GM21423 (cell line): ENCODE measurements at regions not wholly inside any gene's neighbourhood (a gene's known extent, or its start where the extent isn't known, plus 50 kb on each side); places are given as distances from the start of the nearest gene placed in this dataset.
"Not testable (repeated sequence)": the region's sequence is repeated elsewhere in the genome, so short reads cannot be mapped to it uniquely, and the experiment has no call there.

Source experiments
- ATAC-seq: cut with Tn5 transposase; IDR thresholded peaks from one replicate; pipeline ENCODE4 v1.9.1; 2021; ENCODE audit warnings: mild to moderate bottlenecking, moderate library complexity; ENCODE audit not compliant: unreplicated experiment

DNA sequence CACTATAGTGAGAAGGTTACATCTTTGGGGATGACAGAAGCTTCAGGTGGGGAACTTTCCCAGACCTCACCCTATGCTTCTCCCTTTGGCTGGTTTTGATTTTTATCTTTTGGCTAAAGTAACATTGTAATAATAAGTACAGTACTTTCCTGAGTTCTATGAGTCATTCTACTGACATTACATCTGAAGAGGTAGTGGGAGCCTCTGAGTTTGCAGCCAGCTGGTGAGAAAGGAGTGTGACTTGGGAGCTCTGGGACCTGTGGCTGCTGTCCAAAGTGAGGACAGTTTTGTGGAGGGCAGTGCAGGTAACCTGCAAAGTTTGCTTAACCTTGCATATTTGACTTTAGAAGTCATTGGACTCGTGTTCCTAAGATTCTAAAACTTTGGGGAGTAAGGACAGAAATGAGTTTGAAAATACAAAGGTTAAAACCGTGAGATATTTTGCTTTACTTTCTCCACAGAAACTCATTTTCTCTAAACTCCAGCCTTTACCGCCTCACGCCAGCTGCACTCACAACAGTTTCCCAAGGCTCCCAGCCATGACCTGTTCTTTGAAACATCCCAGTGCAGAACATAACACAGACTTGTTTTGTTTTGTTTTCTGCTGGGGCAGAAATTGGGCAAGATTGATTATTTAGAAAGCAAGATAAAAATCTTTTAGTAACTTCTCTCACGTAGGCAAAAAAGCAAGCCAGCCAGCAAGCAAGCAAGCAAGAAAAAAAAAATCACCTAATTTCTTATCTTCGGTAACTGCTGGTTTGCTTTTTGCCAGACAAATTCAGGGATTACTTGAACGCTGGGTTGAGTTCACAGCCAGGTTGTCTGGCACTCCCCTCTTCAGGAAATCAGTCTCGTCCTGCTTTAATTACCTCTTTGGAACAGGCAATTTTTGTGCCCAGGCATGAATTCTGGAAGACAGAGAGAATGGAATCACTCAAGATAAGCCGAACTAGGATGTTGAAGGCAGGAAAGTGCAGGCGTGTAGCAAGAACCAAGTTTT, 478.3 kb upstream of the ISX start:
- no peak for ATAC-seq

DNA sequence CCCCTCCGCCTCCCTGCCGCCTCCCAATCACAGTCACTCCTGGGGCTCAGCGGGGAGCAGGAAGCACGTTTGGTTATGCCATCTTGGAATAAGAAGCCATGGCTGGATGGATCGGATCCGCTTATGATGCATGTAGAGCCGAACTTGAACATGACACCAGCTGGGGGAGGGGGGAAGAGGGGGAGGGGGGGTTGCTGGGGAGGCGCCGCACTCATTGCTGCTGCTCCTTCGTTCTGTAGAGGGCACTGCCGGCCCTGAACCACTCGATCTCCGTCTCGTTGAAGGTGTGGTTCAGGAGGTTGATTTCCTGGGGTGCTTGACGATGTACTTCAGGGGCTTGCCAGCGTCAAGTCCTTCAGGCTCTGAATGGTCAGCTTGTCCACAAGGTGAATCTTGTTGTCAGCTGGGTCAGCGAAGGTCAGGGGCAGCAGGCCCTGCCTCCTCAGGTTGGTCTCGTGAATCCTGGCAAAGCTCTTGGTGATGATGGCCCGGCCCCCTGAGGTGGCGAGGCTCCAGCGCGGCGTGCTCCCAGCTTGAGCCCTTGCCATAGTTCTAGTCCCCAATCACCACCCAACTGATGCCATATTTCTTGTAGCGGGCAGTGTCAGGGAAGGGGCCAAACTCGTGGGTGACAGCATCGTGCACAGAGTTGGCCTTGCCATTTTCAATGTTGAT, 476.9 kb upstream of the ISX start:
- no peak for ATAC-seq

DNA sequence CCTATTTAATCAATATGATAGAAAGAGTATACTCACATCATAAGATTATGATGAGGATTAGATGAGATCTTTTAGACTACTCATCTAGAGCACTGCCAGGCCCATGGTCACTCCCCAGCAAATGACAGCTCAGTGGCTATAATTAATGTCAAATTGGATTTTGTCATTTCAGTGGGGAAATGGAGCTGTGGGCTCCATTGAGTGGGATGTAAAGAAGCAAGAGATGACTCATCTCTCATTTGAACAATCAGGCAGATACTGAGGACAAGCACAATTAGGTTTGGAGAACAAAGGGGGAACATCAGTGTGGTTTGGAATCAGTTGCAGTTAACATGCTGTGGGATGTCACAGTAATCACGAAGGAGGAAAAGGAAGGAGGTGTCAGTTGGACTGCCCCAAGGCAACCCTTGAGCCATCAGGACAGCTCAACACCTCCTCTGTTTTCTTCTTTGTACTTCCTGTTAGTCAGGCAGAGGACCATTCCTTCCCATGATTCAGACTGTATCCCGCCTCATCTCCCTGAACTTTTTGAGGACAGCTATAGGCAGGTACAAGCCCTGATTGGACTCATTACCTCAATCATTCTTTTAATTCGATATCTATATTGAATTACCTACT, 473.7 kb upstream of the ISX start:
- ATAC-seq: no peak

DNA sequence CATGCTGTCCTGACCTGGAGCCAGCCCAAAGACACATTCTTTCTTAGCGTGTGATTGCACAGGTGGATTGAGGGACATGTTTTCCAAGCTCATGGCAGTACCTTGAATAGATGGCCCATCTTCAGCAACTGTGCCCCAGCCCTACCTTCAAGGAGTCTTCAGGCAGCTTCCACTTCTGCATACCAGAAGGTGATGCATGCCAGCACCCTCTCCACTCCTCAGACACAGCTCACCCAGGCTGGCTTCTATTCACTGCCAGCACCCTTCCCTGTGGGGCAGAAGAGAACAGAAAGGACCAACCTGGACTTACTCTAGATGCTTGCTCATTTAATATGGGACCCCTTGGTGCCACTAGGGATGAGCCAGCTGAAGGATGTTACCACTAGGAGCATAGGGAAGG, 466.4 kb upstream of the ISX start:
- no peak for ATAC-seq

DNA sequence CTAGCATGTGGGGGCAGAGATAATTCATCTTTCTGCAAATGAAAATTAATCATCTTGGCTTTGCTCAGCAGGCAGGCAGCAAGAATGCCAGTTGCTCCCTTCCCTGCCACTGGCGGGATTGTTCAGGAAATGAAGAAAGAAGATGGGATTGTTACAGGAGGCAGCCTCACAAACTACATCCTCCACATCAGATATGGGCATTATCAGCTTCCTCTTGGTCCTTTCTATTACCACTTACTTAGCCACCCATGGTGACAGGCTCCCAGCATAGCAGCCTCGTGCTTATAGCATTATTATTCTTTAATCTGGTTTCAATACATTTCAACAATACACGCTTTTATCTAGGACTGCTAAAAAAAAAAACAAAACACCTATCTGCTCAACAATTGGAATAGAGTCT, 461.6 kb upstream of the ISX start:
- no peak for ATAC-seq

DNA sequence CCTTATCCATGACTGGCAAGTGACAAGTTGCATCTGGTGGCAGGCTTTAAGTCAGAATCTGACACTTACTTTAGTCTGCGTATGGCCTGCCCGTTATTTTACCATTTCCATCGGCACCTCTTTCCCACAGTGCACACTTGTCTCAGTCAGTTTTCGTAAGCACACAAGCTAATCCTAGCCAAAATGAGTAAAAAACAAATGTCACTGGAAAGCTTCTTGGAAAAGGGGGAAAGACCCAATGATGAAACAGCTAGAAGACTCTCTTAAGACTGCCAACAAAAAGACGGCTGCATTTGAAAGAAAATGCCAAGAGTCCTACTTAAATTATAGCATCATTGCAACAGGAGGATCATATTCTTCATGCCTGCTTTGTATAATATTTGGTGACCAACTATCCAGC, 457.9 kb upstream of the ISX start:
- ATAC-seq: no peak

DNA sequence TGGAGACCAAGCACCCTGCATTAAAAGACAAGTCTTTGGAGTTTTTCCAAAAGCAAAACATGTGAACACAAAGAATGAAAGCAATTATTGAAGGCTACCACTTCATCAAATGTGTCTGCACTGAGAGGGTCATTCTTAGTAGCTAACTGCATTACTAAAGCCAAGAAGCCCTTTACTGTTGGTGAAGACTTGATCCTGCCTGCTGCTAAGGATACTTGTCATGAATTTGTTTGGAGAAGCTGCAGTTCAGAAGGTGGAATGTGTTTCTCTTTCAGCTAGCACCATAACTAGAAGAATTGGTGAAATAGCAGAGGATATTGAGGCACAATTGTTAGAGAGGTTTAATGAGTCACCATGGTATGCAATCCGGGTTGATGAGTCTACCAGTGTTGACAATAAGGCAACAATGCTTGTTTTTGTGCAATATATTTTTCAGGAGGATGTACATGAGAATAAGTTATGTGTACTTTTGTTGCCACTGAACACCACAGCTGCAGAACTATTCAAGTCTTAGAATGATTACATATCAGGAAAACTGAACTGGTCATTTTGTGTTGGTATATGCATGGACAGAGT, 457.3 kb upstream of the ISX start:
- ATAC-seq: no peak

DNA sequence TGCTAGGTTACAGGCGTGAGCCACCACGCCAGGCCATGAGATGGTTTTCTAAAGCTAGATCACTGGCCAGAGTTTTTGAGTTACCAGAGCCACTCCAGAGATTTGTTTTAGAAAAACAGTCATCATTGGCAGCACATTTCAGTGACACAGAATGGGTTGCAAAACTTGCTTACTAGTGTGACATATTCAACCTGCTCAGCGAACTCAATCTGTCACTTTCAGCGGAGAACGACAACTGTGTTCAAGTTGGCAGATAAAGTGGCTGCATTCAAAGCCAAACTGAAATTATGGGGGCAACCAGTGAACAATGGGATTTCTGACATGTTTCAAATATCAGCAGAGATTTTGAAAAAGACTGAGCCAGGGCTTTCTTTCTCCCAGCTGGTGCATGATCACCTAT, 456.3 kb upstream of the ISX start:
- no peak for ATAC-seq

DNA sequence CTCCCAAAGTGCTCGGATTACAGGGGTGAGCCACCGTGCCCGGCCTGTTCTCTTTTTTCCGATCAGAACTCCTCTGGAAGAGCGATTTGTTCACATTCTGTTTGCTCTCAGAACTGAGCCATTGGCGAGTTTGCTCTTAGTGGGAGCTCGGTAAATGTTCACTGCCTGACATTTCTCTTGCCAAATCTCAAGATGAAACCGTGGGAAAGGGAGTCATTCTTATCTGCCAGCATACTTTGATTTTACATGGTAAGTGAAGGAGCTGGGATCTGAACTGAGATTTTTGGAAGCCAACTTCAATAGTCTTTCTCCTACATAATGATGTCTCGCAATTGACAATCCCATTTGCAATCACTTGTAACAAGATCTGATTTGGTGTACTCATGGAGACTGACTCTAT, 445.8 kb upstream of the ISX start:
- no peak for ATAC-seq

DNA sequence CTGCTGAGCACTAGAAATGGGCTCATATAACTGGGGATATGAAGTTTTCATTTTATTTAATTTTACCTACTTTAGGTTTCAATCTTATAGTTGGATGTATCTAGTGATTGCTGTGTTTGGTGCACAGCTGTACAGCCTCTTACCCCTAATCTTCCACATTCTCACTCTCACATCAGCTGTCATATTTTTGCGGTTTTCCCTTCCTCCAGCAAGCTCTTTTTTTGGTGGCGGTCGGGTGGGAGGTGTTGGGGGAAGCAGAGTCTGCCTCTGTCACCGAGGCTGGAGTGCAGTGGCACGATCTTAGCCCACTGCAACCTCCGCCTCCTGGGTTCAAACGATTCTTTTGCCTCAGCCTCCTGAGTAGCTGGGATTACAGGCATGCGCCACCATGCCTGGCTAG, 445.1 kb upstream of the ISX start:
- no peak for ATAC-seq

DNA sequence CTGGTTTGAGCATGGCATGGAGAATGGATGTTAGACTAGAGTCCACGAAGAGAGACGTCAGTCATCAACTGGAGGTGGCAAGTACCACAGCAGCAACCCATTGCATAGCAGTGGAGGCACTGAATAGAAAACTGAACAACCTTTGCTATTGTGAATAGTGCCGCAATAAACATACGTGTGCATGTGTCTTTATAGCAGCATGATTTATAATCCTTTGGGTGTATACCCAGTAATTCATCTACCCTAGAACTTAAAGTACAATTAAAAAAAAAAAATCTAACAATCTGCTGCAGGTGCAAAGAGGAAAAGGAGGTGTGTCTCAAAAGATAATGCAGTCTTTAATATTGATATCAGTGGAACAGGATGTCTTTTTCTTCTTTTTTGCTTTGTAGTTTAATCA, 443.4 kb upstream of the ISX start:
- ATAC-seq: no peak

DNA sequence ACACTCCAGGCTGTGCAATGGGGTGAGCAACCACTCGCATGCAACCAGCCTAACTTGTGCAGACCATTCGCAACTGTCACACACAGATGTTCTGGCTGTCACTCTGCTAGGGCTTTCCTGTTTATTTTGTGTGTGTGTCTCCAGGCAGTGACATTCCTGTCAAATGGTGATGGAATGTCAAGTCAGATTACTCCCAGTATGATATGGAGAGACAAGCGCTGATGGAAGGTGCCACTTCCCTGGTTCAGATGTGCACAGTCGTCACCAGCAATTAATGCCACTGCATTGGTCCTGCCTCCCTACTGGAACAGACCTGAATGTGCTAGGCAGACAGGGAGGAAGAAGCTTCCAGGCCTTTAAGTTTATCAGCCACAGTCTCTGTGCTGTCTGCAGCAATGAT, 442.4 kb upstream of the ISX start:
- no peak for ATAC-seq

DNA sequence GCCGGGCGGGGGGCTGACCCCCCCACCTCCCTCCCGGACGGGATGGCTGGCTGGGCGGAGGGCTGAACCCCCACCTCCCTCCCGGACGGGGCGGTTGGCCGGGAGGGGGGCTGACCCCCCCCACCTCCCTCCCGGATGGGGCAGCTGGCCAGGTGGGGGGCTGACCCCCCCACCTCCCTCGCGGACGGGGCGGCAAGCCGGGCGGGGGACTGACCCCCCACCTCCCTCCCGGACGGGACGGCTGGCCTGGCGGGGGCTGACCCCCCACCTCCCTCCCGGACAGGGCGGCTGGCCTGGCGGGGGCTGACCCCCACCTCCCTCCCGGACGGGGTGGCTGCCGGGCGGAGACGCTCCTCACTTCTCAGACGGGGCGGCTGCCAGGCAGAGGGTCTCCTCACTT, 440.1 kb upstream of the ISX start:
- not testable (repeated sequence) for ATAC-seq

DNA sequence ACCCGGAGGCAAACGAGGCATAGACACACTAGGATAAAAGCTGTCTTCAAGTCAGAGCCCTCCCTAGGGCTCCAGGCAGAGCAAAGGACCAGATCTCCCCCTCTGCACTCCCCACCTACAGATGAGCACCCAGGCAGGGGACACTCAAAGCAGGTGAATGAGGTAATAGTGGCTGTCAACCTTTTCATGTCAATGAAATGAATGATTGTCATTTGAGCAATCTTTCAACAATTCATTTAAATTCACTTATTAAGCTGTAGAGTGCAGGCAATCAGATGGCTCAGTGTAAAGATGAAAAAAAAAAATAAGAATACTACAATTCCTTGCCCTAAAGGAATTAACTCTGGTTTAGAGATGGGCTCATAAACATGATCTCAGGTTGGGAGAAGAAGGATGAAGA, 427.8 kb upstream of the ISX start:
- no peak for ATAC-seq

DNA sequence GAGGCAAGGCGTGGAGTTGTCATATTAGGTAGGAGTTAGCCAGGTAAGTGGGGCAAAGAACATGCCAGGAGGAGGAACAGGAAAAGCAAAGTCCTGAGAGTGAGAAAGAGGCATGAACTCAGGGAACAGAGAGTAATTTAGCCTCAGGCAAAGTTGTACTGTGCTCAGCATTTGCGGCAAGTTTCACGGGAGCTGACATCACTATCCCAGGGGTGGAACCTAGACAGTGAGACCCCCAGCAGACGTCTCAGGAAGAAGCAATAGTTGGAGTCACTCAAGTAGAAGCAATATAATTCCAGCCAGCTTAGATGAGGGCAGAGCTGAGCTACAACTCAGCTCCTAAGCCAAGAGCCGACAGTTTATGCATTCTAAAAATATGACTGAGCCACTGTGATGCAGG, 426.0 kb upstream of the ISX start:
- no peak for ATAC-seq

DNA sequence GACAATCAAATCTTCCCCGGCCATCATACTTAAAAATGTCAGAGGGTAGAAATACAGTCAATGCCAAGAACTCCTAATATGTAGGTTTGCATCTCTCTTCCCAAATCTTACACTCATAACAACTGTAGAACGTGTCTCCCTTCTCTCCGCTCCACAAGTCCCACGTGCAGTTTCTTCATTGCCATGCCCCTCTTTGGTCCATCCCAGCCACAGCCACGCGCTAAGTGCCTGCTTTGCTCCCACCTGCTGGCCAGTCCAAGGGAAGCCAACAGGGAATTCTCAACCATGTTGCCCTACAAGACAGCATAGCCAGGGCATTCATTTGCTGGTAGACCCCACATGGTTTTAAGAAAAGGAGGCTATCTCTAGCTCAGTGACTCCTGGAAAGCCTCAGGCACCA, 420.6 kb upstream of the ISX start:
- ATAC-seq: no peak

DNA sequence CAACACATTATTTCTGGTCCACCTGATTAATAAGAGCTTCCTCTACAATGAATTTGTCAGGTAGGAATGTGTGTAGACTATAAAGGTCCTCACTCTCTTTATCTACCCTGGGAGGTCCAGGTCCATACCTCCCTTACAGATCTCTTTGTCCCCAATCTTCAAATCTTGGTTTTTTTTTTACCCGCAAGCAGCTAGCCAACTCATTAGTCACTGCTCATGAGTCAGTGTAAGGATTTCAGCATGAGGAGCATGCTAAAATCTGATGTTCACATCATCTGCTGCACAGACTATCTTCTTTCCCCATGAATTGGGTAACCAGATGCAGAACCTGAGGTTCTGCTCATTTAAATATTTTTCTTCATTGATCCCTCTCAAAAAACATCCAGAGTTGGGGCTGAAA, 397.0 kb upstream of the ISX start:
- no peak for ATAC-seq

DNA sequence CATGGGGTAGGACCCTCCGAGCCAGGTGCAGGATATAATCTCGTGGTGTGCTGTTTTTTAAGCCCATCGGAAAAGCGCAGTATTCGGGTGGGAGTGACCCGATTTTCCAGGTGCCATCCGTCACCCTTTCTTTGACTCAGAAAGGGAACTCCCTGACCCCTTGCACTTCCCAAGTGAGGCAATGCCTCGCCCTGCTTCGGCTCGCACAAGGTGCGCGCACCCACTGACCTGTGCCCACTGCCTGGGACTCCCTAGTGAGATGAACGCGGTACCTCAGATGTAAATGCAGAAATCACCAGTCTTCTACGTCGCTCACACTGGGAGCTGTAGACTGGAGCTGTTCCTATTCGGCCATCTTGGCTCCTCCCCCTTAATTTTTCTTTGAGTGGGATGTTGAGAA, 382.9 kb upstream of the ISX start:
- not testable (repeated sequence) for ATAC-seq

DNA sequence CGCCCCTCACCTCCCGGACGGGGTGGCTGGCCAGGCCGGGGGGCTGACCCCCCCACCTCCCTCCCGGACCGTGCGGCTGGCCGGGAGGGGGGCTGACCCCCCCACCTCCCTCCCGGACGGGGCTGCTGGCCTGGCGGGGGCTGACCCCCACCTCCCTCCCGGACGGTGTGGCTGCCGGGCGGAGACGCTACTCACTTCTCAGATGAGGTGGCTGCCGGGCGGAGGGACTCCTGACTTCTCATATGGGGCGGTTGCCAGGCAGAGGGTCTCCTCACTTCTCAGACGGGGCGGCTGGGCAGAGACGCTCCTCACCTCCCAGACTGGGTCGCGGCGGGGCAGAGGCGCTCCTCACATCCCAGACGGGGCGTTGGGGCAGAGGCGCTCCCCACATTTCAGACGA, 381.7 kb upstream of the ISX start:
- ATAC-seq: not testable (repeated sequence)

DNA sequence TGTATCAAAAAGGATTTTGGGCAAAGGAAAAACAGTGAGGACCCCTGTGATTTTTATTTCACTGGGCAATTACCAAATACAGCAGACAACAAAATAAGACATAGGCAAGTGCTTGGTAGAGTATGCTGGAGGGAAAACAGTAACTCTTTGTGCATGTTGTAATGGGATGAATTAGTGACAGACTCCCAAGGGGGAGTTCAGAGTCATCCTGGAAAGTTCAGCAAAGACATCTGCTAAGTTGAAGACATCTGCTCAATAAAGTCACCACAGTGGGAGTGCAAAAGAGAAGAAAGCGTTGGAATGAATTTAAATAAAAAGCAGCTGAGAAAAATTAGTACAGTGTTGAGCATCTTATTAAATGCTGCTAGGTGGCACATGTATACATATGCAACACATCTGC, 378.8 kb upstream of the ISX start:
- ATAC-seq: no peak

DNA sequence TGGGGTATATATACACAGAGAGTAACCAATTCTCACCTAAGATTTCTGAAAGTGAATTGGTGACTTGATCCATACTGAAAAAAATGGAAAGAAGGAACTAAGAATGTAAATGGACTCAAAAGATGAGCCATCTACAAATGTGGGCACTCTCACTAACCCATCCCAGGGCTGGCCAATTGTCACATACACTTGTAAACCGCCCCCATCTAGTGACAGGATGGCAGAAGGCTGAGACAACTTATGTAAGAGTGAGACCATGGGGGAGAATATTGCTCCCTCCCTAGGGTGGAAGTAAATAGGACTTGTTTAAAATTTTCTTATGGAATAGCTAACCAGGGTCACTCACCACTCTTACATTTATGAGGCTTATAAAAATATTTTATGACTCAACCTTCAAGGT, 377.1 kb upstream of the ISX start:
- ATAC-seq: no peak

DNA sequence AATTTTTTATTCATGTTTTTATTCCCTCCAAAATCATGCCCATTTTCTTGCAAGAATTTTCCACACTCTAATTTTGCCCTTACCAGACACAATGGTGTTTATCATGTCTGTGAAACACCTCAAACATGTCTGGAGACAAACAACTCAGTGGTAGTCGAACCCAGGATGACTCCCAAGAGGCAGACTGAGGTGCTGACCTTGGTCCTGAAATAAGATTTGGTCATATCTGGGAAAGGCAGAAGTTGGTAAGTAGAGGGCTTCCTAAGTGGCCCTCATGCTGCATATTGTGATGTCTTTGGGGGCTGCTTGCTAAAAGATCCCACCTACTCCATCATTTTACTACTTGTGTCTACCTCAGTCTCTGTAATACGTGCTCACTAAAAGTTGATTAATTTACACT, 369.4 kb upstream of the ISX start:
- no peak for ATAC-seq
